Activated CD4-positive, alpha-beta T cell treated with anti-CD3 and anti-CD28 coated beads for 36 hours (primary cell): ENCODE measurements at regions not wholly inside any gene's neighbourhood (a gene's known extent, or its start where the extent isn't known, plus 50 kb on each side); places are given as distances from the start of the nearest gene placed in this dataset.
"Not testable (repeated sequence)": the region's sequence is repeated elsewhere in the genome, so short reads cannot be mapped to it uniquely, and the experiment has no call there.

ENCODE experiments used
- ATAC-seq: fragments of 200-7000 bp; cut with Tn5 transposase; one replicate; pipeline ENCODE4 v1.10.0; 2021; ENCODE audit warnings: mild to moderate bottlenecking, moderate library complexity
- CTCF ChIA-PET: fragments of 350-600 bp; sonication (Branson Sonifier 250); formaldehyde crosslinking; loops from one replicate; lab custom pipeline; 2021; ENCODE audit warnings: antibody characterized with exemption; lab: Charles Lee
- POLR2A ChIA-PET: fragments of 350-600 bp; sonication (Branson Sonifier 250); formaldehyde crosslinking; loops from one replicate; lab custom pipeline; 2021; ENCODE audit warnings: antibody characterized with exemption, inconsistent platforms; lab: Charles Lee
- DNase-seq: peaks from one replicate; pipeline ENCODE4 v3.0.0-alpha.2; 2020
- H3K27ac Mint-ChIP-seq: one replicate; pipeline ENCODE4 v1.8.0; 2021; ENCODE audit warnings: mixed read lengths
- H3K27me3 Mint-ChIP-seq: one replicate; pipeline ENCODE4 v1.8.0; 2021; ENCODE audit warnings: mixed read lengths
- H3K36me3 Mint-ChIP-seq: one replicate; pipeline ENCODE4 v1.8.0; 2021; ENCODE audit warnings: low read depth, mixed read lengths
- H3K4me1 Mint-ChIP-seq: one replicate; pipeline ENCODE4 v1.8.0; 2021; ENCODE audit warnings: mixed read lengths
- H3K4me3 Mint-ChIP-seq: one replicate; pipeline ENCODE4 v1.8.0; 2021; ENCODE audit warnings: mild to moderate bottlenecking, moderate library complexity, mixed read lengths
- H3K9me3 Mint-ChIP-seq: one replicate; pipeline ENCODE4 v1.8.0; 2021; ENCODE audit warnings: low read depth, mixed read lengths
- intact Hi-C, 2 experiments: fragments of 100-400 bp; cut with DNase I in 1 of 2; cut with micrococcal nuclease in 1 of 2; formaldehyde crosslinking; loops; one replicate each; pipeline versions ENCODE4 v1.14.2 to v1.15.1; 2022 to 2024; cut with DNase I, micrococcal nuclease

- DNase-seq (no peak), ATAC-seq (no peak)
- Mint-ChIP-seq H3K9me3 (no peaks in the 10 kb centered on the region), H3K4me1 (no peaks in the 10 kb centered on the region), H3K27me3 (peaks cover 21% of the 10 kb centered on the region), H3K4me3 (no peak overlapping the region), H3K36me3 (no peaks in the 10 kb centered on the region), H3K27ac (no peak overlapping the region)
- ChIA-PET POLR2A (no interaction called here), CTCF (no interaction called here)
- intact Hi-C loops = no loop called here
These were observed 146.4 kb upstream of the POU3F1 start for GRCh38 chr1:38193040-38193439.

- Mint-ChIP-seq H3K4me3 (no peak overlapping the region), H3K4me1 (no peaks in the 10 kb centered on the region), H3K36me3 (no peaks in the 10 kb centered on the region), H3K27me3 (peaks cover 27% of the 10 kb centered on the region), H3K9me3 (no peaks in the 10 kb centered on the region), H3K27ac (no peak overlapping the region)
- ChIA-PET POLR2A (no interaction called here), CTCF (no interaction called here)
- ATAC-seq = no peak
- intact Hi-C loops = no loop called here
- DNase-seq = no peak
These were observed 144.9 kb upstream of the POU3F1 start for GRCh38 chr1:38191461-38191860.

- Mint-ChIP-seq H3K9me3 (no peaks in the 10 kb centered on the region), H3K4me1 (no peaks in the 10 kb centered on the region), H3K4me3 (no peak overlapping the region), H3K27ac (no peak overlapping the region), H3K27me3 (peaks cover 28% of the 10 kb centered on the region), H3K36me3 (no peaks in the 10 kb centered on the region)
- intact Hi-C loops = no loop called here
- ChIA-PET POLR2A (no interaction called here), CTCF (no interaction called here)
- DNase-seq = no peak
- ATAC-seq = no peak
These were observed 144.4 kb upstream of the POU3F1 start for GRCh38 chr1:38190983-38191382.

- no peak for ATAC-seq
- Mint-ChIP-seq H3K27me3 (peaks cover 25% of the 10 kb centered on the region), H3K4me3 (no peak overlapping the region), H3K9me3 (no peaks in the 10 kb centered on the region), H3K27ac (no peak overlapping the region), H3K36me3 (no peaks in the 10 kb centered on the region), H3K4me1 (no peaks in the 10 kb centered on the region)
- ChIA-PET POLR2A (no interaction called here), CTCF (interaction anchor here (1.0 kb wide), 1 partner anchor 304 kb away, joined by 4 read pairs; no protein-coding TSS in a partner anchor)
- no peak for DNase-seq
- intact Hi-C loops = no loop called here
These were observed 141.0 kb upstream of the POU3F1 start for GRCh38 chr1:38187552-38187951.

GRCh38 chr1:38186566-38186965, 140.0 kb upstream of the POU3F1 start:
- H3K27me3 Mint-ChIP-seq = peaks cover 22% of the 10 kb centered on the region
- H3K4me1 Mint-ChIP-seq = no peaks in the 10 kb centered on the region
- H3K27ac Mint-ChIP-seq = no peak overlapping the region
- H3K9me3 Mint-ChIP-seq = no peaks in the 10 kb centered on the region
- DNase-seq (no peak), ATAC-seq (no peak)
- POLR2A ChIA-PET = no interaction called here
- H3K36me3 Mint-ChIP-seq = no peaks in the 10 kb centered on the region
- CTCF ChIA-PET = interaction anchor here (0.7 kb wide), 1 partner anchor 24 kb away, joined by 4 read pairs; no protein-coding TSS in a partner anchor
- intact Hi-C loops = no loop called here
- H3K4me3 Mint-ChIP-seq = no peak overlapping the region

GRCh38 chr1:38185913-38186312, 139.3 kb upstream of the POU3F1 start:
- CTCF ChIA-PET = no interaction called here
- ATAC-seq (no peak), DNase-seq (no peak)
- Mint-ChIP-seq H3K27ac (no peak overlapping the region), H3K36me3 (no peaks in the 10 kb centered on the region), H3K9me3 (no peaks in the 10 kb centered on the region), H3K4me1 (no peaks in the 10 kb centered on the region), H3K4me3 (no peak overlapping the region), H3K27me3 (peaks cover 17% of the 10 kb centered on the region)
- intact Hi-C loops = no loop called here
- POLR2A ChIA-PET = no interaction called here

- no peak for ATAC-seq
- H3K4me1 Mint-ChIP-seq = no peaks in the 10 kb centered on the region
- H3K9me3 Mint-ChIP-seq = no peaks in the 10 kb centered on the region
- ChIA-PET CTCF (no interaction called here), POLR2A (no interaction called here)
- intact Hi-C loops = no loop called here
- H3K27ac Mint-ChIP-seq = no peak overlapping the region
- peaks cover 8% of the 10 kb centered on the region for H3K27me3 Mint-ChIP-seq
- no peak overlapping the region for H3K4me3 Mint-ChIP-seq
- DNase-seq = no peak
- no peaks in the 10 kb centered on the region for H3K36me3 Mint-ChIP-seq
These were observed 137.2 kb upstream of the POU3F1 start for GRCh38 chr1:38183747-38184146.

- H3K4me3 Mint-ChIP-seq = no peak overlapping the region
- H3K4me1 Mint-ChIP-seq = no peaks in the 10 kb centered on the region
- H3K27ac Mint-ChIP-seq = no peak overlapping the region
- no peaks in the 10 kb centered on the region for H3K9me3 Mint-ChIP-seq
- ATAC-seq = no peak
- POLR2A ChIA-PET = no interaction called here
- intact Hi-C loops = no loop called here
- H3K27me3 Mint-ChIP-seq = peaks cover 8% of the 10 kb centered on the region
- no peak for DNase-seq
- CTCF ChIA-PET = no interaction called here
- no peaks in the 10 kb centered on the region for H3K36me3 Mint-ChIP-seq
These were observed 136.5 kb upstream of the POU3F1 start for GRCh38 chr1:38183096-38183495.

- H3K4me3 Mint-ChIP-seq, CTCF ChIA-PET, POLR2A ChIA-PET, DNase-seq, H3K4me1 Mint-ChIP-seq, H3K9me3 Mint-ChIP-seq, intact Hi-C loops, H3K36me3 Mint-ChIP-seq, ATAC-seq, H3K27me3 Mint-ChIP-seq, H3K27ac Mint-ChIP-seq: not testable (repeated sequence)
These were observed 133.8 kb upstream of the POU3F1 start for GRCh38 chr1:38180388-38180787.

- no peak for ATAC-seq
- no peak for DNase-seq
- H3K36me3 Mint-ChIP-seq = no peaks in the 10 kb centered on the region
- H3K9me3 Mint-ChIP-seq = no peaks in the 10 kb centered on the region
- intact Hi-C loops = no loop called here
- no peak overlapping the region for H3K27ac Mint-ChIP-seq
- H3K4me1 Mint-ChIP-seq = no peaks in the 10 kb centered on the region
- CTCF ChIA-PET = no interaction called here
- H3K4me3 Mint-ChIP-seq = no peak overlapping the region
- POLR2A ChIA-PET = no interaction called here
- peaks cover 2% of the 10 kb centered on the region for H3K27me3 Mint-ChIP-seq
These were observed 132.9 kb upstream of the POU3F1 start for GRCh38 chr1:38179483-38179882.

GRCh38 chr1:38178216-38178615, 131.6 kb upstream of the POU3F1 start:
- POLR2A ChIA-PET = no interaction called here

GRCh38 chr1:38175121-38175520, 128.5 kb upstream of the POU3F1 start:
- no peak overlapping the region for H3K27ac Mint-ChIP-seq
- DNase-seq (no peak), ATAC-seq (no peak)
- ChIA-PET CTCF (no interaction called here), POLR2A (interaction anchor here (0.6 kb wide), 1 partner anchor 349 kb away, joined by 3 read pairs; no protein-coding TSS in a partner anchor)
- no peak overlapping the region for H3K4me3 Mint-ChIP-seq
- intact Hi-C loops = no loop called here
- no peaks in the 10 kb centered on the region for H3K9me3 Mint-ChIP-seq
- H3K27me3 Mint-ChIP-seq = no peaks in the 10 kb centered on the region
- H3K36me3 Mint-ChIP-seq = no peaks in the 10 kb centered on the region
- H3K4me1 Mint-ChIP-seq = no peaks in the 10 kb centered on the region

More at GRCh38 chr1:38178216-38178615, 131.6 kb upstream of the POU3F1 start:
- CTCF ChIA-PET = no interaction called here
- DNase-seq (no peak), ATAC-seq (no peak)
- Mint-ChIP-seq H3K27ac (no peak overlapping the region), H3K4me3 (no peak overlapping the region), H3K27me3 (peaks cover 2% of the 10 kb centered on the region), H3K36me3 (no peaks in the 10 kb centered on the region), H3K9me3 (no peaks in the 10 kb centered on the region), H3K4me1 (no peaks in the 10 kb centered on the region)
- intact Hi-C loops = no loop called here

- intact Hi-C loops = no loop called here
- no peaks in the 10 kb centered on the region for H3K9me3 Mint-ChIP-seq
- POLR2A ChIA-PET = no interaction called here
- H3K4me3 Mint-ChIP-seq = no peak overlapping the region
- CTCF ChIA-PET = interaction anchor here (0.7 kb wide), 1 partner anchor 79 kb away, joined by 3 read pairs; no protein-coding TSS in a partner anchor
- DNase-seq (no peak), ATAC-seq (no peak)
- no peaks in the 10 kb centered on the region for H3K36me3 Mint-ChIP-seq
- no peaks in the 10 kb centered on the region for H3K4me1 Mint-ChIP-seq
- no peak overlapping the region for H3K27ac Mint-ChIP-seq
- H3K27me3 Mint-ChIP-seq = peaks cover 1% of the 10 kb centered on the region
These were observed 127.3 kb upstream of the POU3F1 start for GRCh38 chr1:38173848-38174247.
